ENCODE measurements at regions not wholly inside any gene's neighbourhood (a gene's known extent, or its start where the extent isn't known, plus 50 kb on each side); places are given as distances from the start of the nearest gene placed in this dataset.

DNA sequence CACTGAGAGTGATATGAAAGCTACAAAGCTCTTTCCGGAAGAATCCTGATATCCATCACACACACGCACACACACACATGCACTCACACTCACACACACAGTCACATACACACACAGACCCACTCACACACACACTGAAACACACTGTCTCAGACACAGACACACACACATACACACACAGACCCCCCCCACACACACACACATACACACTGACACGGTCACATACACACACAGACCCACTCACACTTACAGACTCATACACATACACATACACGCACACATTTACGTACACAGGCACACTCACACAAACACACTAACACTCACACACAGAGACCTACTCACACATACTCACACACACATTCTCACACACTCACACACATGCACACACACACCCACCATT is 58.6 kb downstream of the LIG4 start:
- ATAC-seq (peak in 1 of 3 donors; percentile 27), DNase-seq (no peak)
- Mint-ChIP-seq H3K4me3 (no peak overlapping the region), H3K4me1 (no peaks in the 10 kb centered on the region), H3K27ac (no peak overlapping the region), H3K27me3 (ENCODE audit: low read depth in 2 of 2) (no peaks in the 10 kb centered on the region), H3K9me3 (no peaks in the 10 kb centered on the region), H3K36me3 (no peaks in the 10 kb centered on the region)
- Histone ChIP-seq H3K4me1 (ENCODE audit: control insufficient read depth, insufficient read depth, low read length) (no peaks in the 10 kb centered on the region), H3K36me3 (ENCODE audit: control insufficient read depth, insufficient read depth, low read length) (no peaks in the 10 kb centered on the region), H3K27me3 (ENCODE audit: control insufficient read depth, insufficient read depth, low read length) (no peaks in the 10 kb centered on the region), H3K27ac (ENCODE audit: low read length) (no peak overlapping the region), H3K4me3 (ENCODE audit: low read length) (no peak overlapping the region), H3K9me3 (ENCODE audit: control insufficient read depth, insufficient read depth, low read length) (no peaks in the 10 kb centered on the region)
- intact Hi-C loops (cut with micrococcal nuclease) = no loop called here
- TF ChIP-seq, protein P1, sequence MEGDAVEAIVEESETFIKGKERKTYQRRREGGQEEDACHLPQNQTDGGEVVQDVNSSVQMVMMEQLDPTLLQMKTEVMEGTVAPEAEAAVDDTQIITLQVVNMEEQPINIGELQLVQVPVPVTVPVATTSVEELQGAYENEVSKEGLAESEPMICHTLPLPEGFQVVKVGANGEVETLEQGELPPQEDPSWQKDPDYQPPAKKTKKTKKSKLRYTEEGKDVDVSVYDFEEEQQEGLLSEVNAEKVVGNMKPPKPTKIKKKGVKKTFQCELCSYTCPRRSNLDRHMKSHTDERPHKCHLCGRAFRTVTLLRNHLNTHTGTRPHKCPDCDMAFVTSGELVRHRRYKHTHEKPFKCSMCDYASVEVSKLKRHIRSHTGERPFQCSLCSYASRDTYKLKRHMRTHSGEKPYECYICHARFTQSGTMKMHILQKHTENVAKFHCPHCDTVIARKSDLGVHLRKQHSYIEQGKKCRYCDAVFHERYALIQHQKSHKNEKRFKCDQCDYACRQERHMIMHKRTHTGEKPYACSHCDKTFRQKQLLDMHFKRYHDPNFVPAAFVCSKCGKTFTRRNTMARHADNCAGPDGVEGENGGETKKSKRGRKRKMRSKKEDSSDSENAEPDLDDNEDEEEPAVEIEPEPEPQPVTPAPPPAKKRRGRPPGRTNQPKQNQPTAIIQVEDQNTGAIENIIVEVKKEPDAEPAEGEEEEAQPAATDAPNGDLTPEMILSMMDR (IDR thresholded peaks at IDR 0.05) = no peak
- 93% methylated on average over 5 of the region's 5 CpGs for WGBS (ENCODE audit: insufficient coverage)

DNA sequence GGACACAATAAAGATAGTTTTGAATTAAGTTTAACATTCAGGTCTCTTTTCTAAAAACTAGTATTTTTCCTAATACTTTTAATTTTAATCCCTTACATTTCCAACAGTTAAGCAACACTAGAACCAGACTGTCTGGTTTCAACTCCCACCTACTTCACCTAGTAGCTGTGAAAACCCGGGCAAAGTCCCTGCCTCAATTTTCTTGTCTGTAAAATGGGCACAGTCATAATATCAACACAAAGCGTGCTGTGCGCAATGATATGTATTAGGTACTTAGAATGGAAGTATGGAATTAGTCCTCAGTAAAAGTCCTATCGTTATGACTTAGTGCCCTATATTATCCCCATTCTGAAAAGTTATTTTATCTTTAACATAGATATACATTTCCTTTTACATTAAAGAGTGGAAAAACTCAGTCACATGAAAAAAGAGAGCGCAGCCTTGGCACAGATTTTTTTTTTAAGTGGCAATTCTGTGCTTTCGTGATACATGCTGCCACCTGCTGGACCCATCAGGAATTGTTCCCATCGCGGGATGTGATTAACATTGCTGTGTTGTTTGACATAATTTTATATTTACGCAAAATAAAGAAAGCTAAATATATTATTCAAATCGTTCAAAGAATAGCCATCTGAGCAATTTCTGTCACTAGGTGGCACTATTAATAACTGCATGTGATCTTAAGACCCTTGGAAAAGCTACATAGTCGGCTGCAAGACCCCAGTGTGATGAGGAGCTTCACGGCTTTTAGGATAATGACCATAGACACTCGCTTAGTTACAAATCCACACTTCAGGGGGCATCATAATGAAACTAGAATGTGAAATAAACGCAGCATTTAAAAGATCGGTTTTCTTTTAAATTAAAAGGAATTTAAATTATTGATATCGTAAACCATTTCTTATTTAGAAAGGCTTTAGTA is 59.9 kb downstream of the LIG4 start:
- Mint-ChIP-seq H3K9me3 (no peaks in the 10 kb centered on the region), H3K27me3 (ENCODE audit: low read depth in 2 of 2) (no peaks in the 10 kb centered on the region), H3K36me3 (no peaks in the 10 kb centered on the region), H3K4me3 (no peak overlapping the region), H3K4me1 (no peaks in the 10 kb centered on the region), H3K27ac (no peak overlapping the region)
- Histone ChIP-seq H3K36me3 (ENCODE audit: control insufficient read depth, insufficient read depth, low read length) (no peaks in the 10 kb centered on the region), H3K27me3 (ENCODE audit: control insufficient read depth, insufficient read depth, low read length) (no peaks in the 10 kb centered on the region), H3K27ac (ENCODE audit: low read length) (no peak overlapping the region), H3K4me3 (ENCODE audit: low read length) (no peak overlapping the region), H3K4me1 (ENCODE audit: control insufficient read depth, insufficient read depth, low read length) (no peaks in the 10 kb centered on the region), H3K9me3 (ENCODE audit: control insufficient read depth, insufficient read depth, low read length) (no peaks in the 10 kb centered on the region)
- DNase-seq = peak; percentile 21 to 70
- TF ChIP-seq, protein P1 (IDR thresholded peaks at IDR 0.05) = peak; percentile 95
- peak in 1 of 3 donors; percentile 58 for ATAC-seq
- WGBS (ENCODE audit: insufficient coverage) = 38% methylated on average over 8 of the region's 16 CpGs
- intact Hi-C loops (cut with micrococcal nuclease) = no loop called here

DNA sequence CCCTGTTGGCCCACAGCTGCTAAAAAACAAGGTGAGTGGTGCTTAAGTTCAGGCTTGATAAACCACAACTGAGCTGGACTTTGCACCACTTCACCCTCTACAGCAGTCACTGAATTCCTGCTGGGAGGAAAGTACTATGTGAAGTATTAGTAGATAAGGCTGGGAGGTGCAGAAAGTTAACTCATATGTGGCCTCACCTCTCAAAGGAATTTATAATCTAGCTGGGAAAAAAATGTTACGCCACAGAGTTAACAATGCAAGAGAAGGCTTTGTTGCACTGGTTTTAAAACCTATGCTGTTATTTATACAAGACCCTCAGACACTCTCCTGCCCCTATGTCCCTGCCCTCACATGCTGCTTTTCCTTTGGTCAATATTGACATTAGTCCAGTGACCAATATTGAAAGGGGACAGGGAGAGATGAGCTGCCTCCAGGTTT is 60.9 kb downstream of the LIG4 start:
- no peaks in the 10 kb centered on the region for H3K4me1 ChIP-seq (ENCODE audit: control insufficient read depth, insufficient read depth, low read length)
- H3K4me3 Mint-ChIP-seq = no peak overlapping the region
- H3K27me3 ChIP-seq (ENCODE audit: control insufficient read depth, insufficient read depth, low read length) = no peaks in the 10 kb centered on the region
- H3K27me3 Mint-ChIP-seq (ENCODE audit: low read depth in 2 of 2) = no peaks in the 10 kb centered on the region
- 71% methylated on average over 1 of the region's 1 CpG for WGBS (ENCODE audit: insufficient coverage)
- H3K4me1 Mint-ChIP-seq = no peaks in the 10 kb centered on the region
- no peaks in the 10 kb centered on the region for H3K9me3 ChIP-seq (ENCODE audit: control insufficient read depth, insufficient read depth, low read length)
- intact Hi-C loops (cut with micrococcal nuclease) = no loop called here
- no peak for ATAC-seq
- TF ChIP-seq, protein P1 (IDR thresholded peaks at IDR 0.05) = no peak
- H3K4me3 ChIP-seq (ENCODE audit: low read length) = no peak overlapping the region
- no peaks in the 10 kb centered on the region for H3K9me3 Mint-ChIP-seq
- H3K27ac Mint-ChIP-seq = no peak overlapping the region
- no peak for DNase-seq
- H3K36me3 ChIP-seq (ENCODE audit: control insufficient read depth, insufficient read depth, low read length) = no peaks in the 10 kb centered on the region
- no peak overlapping the region for H3K27ac ChIP-seq (ENCODE audit: low read length)
- H3K36me3 Mint-ChIP-seq = no peaks in the 10 kb centered on the region

Measured in natural killer cell (primary cell).